Esophagus squamous epithelium (tissue), 5 donors: ENCODE measurements at regions not wholly inside any gene's neighbourhood (a gene's known extent, or its start where the extent isn't known, plus 50 kb on each side); places are given as distances from the start of the nearest gene placed in this dataset.

Experiments used
- DNase-seq: peaks from one replicate; lab custom pipeline; 2025; lab: John Stamatoyannopoulos, UW
- H3K27ac ChIP-seq, 4 donors: fragments of 200-600 bp; sonication (generic); one replicate each; pipeline ENCODE4 v1.5.1; 2016 to 2019; ENCODE audit warnings: mild to moderate bottlenecking in 1 of 4
- H3K27me3 ChIP-seq, 4 donors: fragments of 200-600 bp; sonication (generic); 1 replicate in 3 of 4; 2 replicates in 1 of 4; pipeline versions ENCODE4 v1.5.1 to v1.6.0; 2017 to 2021; ENCODE audit warnings: antibody characterized with exemption in 1 of 4
- H3K36me3 ChIP-seq, 3 donors: fragments of 200-600 bp; sonication (generic); one replicate each; pipeline ENCODE4 v1.5.1; 2016 to 2019
- H3K4me1 ChIP-seq, 3 donors: fragments of 200-600 bp; sonication (generic); one replicate each; pipeline ENCODE4 v1.5.1; 2017 to 2019
- H3K4me3 ChIP-seq, 4 donors: fragments of 200-600 bp; sonication (generic); 1 replicate in 3 of 4; 2 replicates in 1 of 4; pipeline ENCODE4 v1.5.1; 2016 to 2019; ENCODE audit warnings: mild to moderate bottlenecking in 2 of 4, moderate library complexity in 1 of 4
- H3K9me3 ChIP-seq, 3 donors: fragments of 200-600 bp; sonication (generic); one replicate each; pipeline ENCODE4 v1.5.1; 2016 to 2019
- POLR2A ChIP-seq, 4 donors: fragments of 450-650 bp; IDR thresholded peaks; one replicate each; pipeline ENCODE4 v1.6.1; 2017; ENCODE audit warnings: antibody characterized with exemption in 4 of 4, mild to moderate bottlenecking in 4 of 4, moderate library complexity in 3 of 4
- WGBS, 2 donors: methylation state at CpG; one replicate each; pipeline ENCODE4 v1.1.5; 2018; 5-methylcytosine and 5-hydroxymethylcytosine counted together
- intact Hi-C: fragments of 100-400 bp; cut with DNase I; formaldehyde crosslinking; loops from one replicate; pipeline ENCODE4 v1.15.0; 2022
- TF ChIP-seq, protein P1 (sequence below), 6 experiments: fragments of 450-650 bp in 4 of 6; fragments of 200-600 bp in 2 of 6; sonication (generic) in 2 of 6; IDR thresholded peaks; one replicate each; pipeline ENCODE4 v1.5.1; 2016 to 2019; ENCODE audit warnings: antibody characterized with exemption in 6 of 6, mild to moderate bottlenecking in 4 of 6, moderate library complexity in 4 of 6
- donor health status: DM: yes; HTN: yes; CAD: no.

- Histone ChIP-seq H3K27ac (no peak overlapping the region), H3K4me3 (no peak overlapping the region), H3K4me1 (peaks cover 0 to 9% (median 4%) of the 10 kb centered on the region in 3 donors), H3K9me3 (no peaks in the 10 kb centered on the region), H3K36me3 (no peaks in the 10 kb centered on the region), H3K27me3 (no peaks in the 10 kb centered on the region)
- 66 to 71% methylated on average over 5 of the region's 5 CpGs for WGBS, 2 donors
- DNase-seq, result no peak
- intact Hi-C loops, result no loop called here
- TF ChIP-seq, protein P1, sequence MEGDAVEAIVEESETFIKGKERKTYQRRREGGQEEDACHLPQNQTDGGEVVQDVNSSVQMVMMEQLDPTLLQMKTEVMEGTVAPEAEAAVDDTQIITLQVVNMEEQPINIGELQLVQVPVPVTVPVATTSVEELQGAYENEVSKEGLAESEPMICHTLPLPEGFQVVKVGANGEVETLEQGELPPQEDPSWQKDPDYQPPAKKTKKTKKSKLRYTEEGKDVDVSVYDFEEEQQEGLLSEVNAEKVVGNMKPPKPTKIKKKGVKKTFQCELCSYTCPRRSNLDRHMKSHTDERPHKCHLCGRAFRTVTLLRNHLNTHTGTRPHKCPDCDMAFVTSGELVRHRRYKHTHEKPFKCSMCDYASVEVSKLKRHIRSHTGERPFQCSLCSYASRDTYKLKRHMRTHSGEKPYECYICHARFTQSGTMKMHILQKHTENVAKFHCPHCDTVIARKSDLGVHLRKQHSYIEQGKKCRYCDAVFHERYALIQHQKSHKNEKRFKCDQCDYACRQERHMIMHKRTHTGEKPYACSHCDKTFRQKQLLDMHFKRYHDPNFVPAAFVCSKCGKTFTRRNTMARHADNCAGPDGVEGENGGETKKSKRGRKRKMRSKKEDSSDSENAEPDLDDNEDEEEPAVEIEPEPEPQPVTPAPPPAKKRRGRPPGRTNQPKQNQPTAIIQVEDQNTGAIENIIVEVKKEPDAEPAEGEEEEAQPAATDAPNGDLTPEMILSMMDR (IDR thresholded peaks at IDR 0.05), result no peak
- TF ChIP-seq POLR2A (IDR thresholded peaks at IDR 0.05), result no peak
These were observed 284.5 kb downstream of the ZNF608 start for GRCh38 chr5:124461941-124462340.

- H3K9me3 ChIP-seq, result no peaks in the 10 kb centered on the region
- H3K27me3 ChIP-seq, result no peaks in the 10 kb centered on the region
- no peak for TF ChIP-seq POLR2A (IDR thresholded peaks at IDR 0.05)
- TF ChIP-seq, protein P1 (IDR thresholded peaks at IDR 0.05), result no peak
- H3K4me3 ChIP-seq, result no peak overlapping the region
- H3K4me1 ChIP-seq, result peaks cover 0 to 9% (median 4%) of the 10 kb centered on the region in 3 donors
- WGBS, 2 donors, result 45 to 80% methylated on average over 1 of the region's 1 CpG
- no peaks in the 10 kb centered on the region for H3K36me3 ChIP-seq
- intact Hi-C loops, result no loop called here
- no peak overlapping the region for H3K27ac ChIP-seq
- no peak for DNase-seq
These were observed 285.3 kb downstream of the ZNF608 start for GRCh38 chr5:124461157-124461556.

DNA sequence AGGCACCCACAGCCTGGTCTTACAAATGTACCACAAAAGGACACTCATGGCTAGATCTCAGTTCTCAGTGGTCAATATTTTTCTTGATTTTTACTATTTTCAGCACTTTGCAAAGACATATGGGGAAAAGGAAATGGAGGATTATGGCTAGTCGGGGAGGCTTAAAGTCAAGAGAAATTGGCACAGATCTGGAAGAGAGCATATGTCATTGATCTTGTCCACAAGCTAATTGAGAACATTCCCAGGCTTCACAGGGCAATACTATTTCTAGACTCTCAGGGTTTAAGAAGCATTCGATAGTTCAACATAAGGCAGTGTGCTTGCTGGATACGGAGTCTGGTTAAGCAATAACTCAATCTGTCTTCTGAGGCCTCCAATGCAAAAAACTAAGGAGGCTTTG lies 285.8 kb downstream of the ZNF608 start:
- intact Hi-C loops, result no loop called here
- H3K27ac ChIP-seq, result no peak overlapping the region
- H3K4me3 ChIP-seq, result no peak overlapping the region
- H3K9me3 ChIP-seq, result no peaks in the 10 kb centered on the region
- TF ChIP-seq, protein P1 (IDR thresholded peaks at IDR 0.05), result no peak
- no peak for TF ChIP-seq POLR2A (IDR thresholded peaks at IDR 0.05)
- no peaks in the 10 kb centered on the region for H3K27me3 ChIP-seq
- H3K36me3 ChIP-seq, result no peaks in the 10 kb centered on the region
- DNase-seq, result no peak
- 71 to 78% methylated on average over 3 of the region's 3 CpGs for WGBS, 2 donors
- peaks cover 0 to 9% (median 4%) of the 10 kb centered on the region in 3 donors for H3K4me1 ChIP-seq

GRCh38 chr5:124459984-124460383 lies 286.5 kb downstream of the ZNF608 start:
- TF ChIP-seq POLR2A (IDR thresholded peaks at IDR 0.05), result no peak
- TF ChIP-seq, protein P1 (IDR thresholded peaks at IDR 0.05), result no peak
- Histone ChIP-seq H3K27ac (no peak overlapping the region), H3K4me1 (peaks cover 0 to 9% (median 4%) of the 10 kb centered on the region in 3 donors), H3K9me3 (no peaks in the 10 kb centered on the region), H3K27me3 (no peaks in the 10 kb centered on the region), H3K4me3 (no peak overlapping the region), H3K36me3 (no peaks in the 10 kb centered on the region)
- intact Hi-C loops, result no loop called here
- WGBS, 2 donors, result 69 to 77% methylated on average over 6 of the region's 6 CpGs
- DNase-seq, result no peak

GRCh38 chr5:124457901-124458300 lies 288.5 kb downstream of the ZNF608 start:
- Histone ChIP-seq H3K4me1 (peaks cover 0 to 9% (median 4%) of the 10 kb centered on the region in 3 donors), H3K9me3 (no peaks in the 10 kb centered on the region), H3K36me3 (no peaks in the 10 kb centered on the region), H3K4me3 (no peak overlapping the region), H3K27me3 (no peaks in the 10 kb centered on the region), H3K27ac (no peak overlapping the region)
- 53 to 63% methylated on average over 1 of the region's 1 CpG for WGBS, 2 donors
- no peak for TF ChIP-seq POLR2A (IDR thresholded peaks at IDR 0.05)
- TF ChIP-seq, protein P1 (IDR thresholded peaks at IDR 0.05), result no peak
- no peak for DNase-seq
- intact Hi-C loops, result no loop called here
